ENCODE measurements at regions not wholly inside any gene's neighbourhood (a gene's known extent, or its start where the extent isn't known, plus 50 kb on each side); places are given as distances from the start of the nearest gene placed in this dataset.

- DNase-seq (ENCODE audit: low read depth): no peak
Observed at GRCh38 chr4:187782286-187782824, 213.2 kb upstream of the ZFP42 start.

DNA sequence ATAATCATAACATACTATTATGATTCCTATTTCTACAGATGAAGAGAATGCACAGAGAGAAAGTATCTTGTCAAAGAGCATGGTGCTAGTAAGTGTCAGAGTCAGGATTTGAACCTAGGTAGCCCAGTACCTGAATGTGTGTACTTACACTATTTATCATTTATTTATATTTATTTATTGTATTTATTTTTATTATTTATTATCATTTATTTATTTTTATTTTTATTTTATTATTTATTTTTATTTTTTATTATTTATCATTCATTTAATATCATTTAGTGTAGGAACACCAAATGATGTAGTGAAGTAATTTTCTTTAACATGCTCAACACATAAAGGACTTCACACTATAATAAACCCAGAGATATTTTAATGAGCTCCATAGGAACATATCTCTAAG, 209.4 kb upstream of the ZFP42 start:
- no peak for DNase-seq (ENCODE audit: low read depth)

DNA sequence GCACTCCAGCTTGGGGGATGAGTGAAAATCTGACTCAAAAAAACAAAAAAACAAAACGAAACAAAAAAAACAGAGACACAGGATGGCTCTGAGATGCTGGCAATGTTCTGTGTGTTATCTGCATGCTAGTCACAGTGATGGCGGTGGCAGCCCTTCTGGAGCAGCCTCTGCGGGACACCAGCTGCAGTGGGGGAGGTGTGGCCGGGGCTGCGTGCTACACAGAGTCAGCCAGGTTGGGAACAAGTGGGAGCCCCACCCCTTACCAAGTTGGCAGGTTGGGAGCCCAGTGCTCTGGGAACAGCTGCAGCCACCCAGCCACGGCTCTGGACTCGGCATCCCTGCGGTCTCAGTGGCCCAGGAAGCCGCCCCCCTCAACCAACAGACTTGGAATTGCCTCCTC, 206.5 kb upstream of the ZFP42 start:
- no peak for DNase-seq (ENCODE audit: low read depth)

DNA sequence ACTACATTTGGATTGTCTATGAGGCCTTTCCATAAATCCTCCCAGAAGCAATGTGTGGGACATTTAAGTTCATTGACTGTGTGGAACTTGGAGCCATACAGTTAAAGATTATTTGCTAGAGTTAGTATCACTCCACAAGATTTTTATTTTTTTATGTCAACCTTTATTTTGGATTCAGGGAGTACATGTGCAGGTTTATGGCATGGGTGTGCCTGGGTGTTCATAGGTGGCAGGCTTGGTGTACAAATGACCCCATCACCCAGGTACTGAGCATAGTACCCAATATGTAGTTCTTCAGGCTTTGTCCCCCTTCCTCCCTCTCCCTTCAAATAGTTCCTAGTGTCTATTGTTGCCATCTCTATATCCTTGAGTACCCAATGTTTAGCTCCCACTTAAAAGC, 199.8 kb upstream of the ZFP42 start:
- DNase-seq (ENCODE audit: low read depth): no peak

DNA sequence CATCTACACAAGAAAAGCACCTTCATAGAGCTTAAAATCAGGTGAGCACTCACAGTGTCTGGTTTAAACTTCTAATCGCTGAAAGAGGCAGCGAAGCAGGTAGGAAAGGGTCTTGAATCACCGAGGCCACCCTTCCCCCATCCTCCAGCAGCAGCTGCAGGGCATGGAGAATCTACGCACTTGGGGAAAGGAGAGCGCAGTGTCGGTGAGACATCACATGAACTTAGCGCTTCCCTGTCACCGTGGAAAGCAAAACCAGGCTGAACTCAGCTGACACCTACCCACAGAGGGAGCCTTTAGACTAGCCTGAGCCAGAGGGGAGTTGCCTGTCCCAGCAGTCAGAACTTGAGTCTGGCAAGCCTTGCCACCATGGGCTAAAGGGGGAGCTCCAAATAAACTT, 197.2 kb upstream of the ZFP42 start:
- no peak for DNase-seq (ENCODE audit: low read depth)

DNA sequence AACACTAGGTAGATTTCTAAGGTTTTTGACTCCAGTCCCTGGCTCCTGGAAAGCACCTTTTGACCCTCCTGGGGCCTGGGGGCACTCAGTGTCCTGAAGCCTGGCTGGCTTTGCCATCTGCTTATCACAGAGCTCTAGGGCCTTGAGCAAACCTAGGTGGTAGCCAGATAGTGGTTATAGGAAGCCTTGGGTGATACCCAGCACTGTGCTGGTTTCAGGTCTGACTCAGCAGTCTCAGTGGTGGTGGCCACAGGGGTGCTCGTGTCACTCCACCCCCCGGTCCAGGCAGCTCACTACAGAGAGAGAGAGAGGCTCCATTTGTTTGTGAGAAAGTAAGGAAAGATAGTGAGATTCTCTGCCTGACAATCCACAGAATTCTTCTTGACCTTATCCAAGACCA, 195.8 kb upstream of the ZFP42 start:
- DNase-seq (ENCODE audit: low read depth): no peak

DNA sequence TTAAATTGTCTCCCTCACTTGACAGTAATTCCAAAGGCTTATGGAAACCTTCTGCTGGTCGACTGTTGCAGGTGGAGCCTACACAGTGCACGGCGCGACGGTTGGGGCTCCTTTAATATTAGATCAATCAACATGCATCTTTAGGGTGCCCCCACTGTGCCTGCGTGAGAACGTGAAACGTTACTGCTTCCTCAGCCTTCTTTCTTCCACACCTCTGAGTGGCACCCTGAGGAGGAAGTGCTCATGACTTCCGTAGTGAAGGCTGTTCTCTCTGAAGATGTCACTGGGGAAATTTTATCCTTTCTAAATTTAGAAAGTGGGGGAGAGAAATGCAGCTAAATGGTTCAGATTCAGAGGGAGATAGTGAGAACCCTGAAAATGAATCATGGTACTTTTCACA, 184.0 kb upstream of the ZFP42 start:
- DNase-seq (ENCODE audit: low read depth): no peak

DNA sequence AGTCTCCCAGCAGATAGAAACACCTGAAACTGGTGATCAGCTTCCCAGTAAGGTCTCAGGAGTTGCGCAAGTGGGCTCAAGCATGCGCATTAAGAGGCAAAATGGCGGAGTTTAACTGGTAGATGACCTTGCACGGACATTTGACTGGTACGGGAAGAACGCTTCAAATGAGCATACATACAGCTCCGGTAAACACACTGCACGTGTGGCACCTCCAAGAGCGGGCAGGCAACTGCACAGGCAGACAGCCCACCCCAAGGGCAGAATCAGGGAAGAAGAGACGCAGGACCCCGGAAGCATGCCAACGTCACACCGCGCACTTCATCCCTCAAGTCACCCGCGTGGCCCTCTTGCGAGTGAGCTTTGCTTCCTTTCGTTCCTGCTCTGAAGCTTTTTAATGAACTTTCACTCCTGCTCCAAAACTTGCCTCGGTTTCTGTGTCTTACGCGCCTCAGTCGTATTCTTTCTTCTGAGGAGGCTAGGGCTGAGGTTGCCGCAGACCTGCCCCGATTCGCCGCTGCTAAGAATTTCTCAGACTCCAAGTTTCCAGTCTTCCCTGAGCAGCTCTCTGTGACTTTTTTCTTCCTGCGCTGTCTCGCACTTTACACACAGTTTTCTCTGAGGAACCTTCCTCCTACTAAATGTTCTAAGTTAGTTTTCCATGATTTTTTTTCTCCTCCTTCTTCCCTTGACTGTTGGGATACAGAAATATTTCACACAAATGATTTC, 180.7 kb upstream of the ZFP42 start:
- no peak for DNase-seq (ENCODE audit: low read depth)

DNA sequence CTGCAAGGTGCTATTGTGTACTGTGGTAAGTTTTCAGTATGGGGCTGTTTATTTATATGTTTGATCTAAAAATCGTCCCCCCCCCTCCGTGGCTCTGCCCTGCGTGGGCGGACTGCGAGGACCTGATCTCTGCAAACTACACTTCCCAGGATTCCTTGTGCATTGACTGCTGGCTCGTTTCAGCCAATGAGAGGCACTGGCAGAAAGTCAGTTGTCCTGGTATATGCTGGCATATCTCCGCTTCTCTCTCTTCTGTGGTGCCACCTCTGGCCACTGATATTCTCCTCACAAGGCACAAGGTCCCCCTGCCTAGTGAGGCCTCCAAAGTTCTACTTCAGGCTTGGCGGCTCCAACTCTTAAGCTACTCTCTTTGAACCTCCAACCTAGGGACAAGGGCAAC, 168.8 kb upstream of the ZFP42 start:
- DNase-seq (ENCODE audit: low read depth): no peak

DNA sequence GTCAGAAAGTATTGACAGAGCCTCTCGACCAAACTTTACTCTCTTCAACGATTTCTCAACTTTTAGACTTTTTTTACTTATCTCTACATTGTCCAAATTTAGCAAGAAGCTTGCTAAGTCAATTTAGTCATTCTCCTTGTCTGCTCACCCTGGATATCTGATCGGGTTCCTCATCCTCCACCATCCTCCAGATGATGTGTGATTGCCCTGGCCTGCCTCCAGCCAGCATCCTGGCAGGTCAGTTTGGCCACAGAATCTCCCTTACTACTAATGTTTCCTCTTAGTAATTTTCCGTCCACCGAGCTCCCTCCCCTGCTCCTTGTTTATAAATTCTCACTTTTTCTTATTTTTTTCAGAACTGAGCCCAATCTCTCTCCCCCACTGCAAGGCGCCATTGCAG, 167.9 kb upstream of the ZFP42 start:
- DNase-seq (ENCODE audit: low read depth): peak; percentile 4

DNA sequence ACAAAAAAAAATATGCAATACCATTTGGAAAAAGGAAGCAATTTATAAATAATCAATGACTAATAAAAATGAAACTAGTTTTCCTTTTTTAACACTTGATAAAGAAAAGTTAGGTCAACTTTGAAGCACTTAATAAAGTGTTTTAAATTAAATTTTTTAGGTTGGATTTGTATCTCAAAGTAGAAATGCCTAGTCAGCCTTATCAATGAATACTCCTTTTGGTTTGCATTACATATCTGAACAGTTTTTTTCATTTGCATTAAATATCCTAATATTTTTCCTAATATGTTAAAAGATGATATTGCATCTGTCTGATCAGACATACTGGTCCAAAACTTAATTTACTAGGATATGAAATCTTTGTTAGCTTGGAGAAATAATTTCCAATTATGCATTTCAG, 155.8 kb upstream of the ZFP42 start:
- DNase-seq (ENCODE audit: low read depth): no peak

- DNase-seq (ENCODE audit: low read depth): peak; percentile 4
Observed at GRCh38 chr4:187840814-187841213, 154.8 kb upstream of the ZFP42 start.

DNA sequence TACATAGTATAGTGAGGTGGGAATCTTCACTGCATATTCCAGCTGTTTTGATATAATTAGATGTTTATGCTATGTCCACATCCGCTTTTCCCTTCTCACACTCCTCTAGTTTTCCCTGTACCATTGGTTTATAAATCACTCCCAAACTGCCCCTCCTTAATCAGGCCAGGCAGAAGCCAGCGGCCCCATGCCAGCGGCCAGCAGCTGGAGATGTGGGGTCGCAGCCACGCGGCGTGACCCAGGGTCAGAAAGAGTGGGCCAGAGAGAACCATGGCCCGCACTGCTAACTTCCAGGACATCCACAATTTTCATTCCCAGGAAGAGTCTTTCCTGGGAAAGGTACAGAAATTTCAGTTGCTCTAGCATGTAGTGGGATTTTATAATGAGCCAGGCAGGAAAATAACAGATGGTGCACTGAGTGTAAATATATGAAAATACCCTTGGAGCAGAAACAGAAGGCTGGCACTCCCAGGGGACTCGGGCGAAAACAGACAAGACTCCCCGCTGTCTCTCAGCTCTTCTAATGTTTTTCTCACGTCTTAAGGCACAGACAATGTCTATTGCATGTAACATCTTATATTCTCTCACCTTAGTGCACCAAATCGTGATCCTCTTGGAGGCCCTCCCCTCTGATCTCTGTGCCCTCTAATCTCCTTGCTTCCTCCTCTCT, 145.9 kb upstream of the ZFP42 start:
- no peak for DNase-seq (ENCODE audit: low read depth)

GRCh38 chr4:187865914-187866313, 129.7 kb upstream of the ZFP42 start:
- DNase-seq (ENCODE audit: low read depth): no peak

- no peak for DNase-seq (ENCODE audit: low read depth)
Observed at GRCh38 chr4:187883049-187883448, 112.5 kb upstream of the ZFP42 start.

- no peak for DNase-seq (ENCODE audit: low read depth)
Observed at GRCh38 chr4:187883836-187884475, 111.6 kb upstream of the ZFP42 start.

DNA sequence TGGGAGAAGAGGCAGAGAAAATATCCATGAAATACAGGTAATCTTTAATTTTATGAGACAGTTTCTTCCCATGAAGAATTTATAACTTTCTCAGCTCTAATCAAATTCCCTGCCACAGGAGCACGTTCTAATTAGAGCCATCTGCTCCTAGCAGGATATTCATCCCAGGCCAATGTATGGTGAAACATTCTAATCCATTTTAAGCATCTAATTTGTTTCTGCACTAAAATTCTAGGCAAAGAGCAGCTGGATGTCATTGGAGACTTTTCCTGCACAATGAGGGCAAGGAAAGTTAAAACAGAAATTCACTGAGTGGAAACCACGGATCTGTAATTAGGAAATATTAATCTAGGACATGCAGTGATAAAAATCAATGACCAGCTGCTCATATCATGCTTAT, 107.7 kb upstream of the ZFP42 start:
- no peak for DNase-seq (ENCODE audit: low read depth)

- no peak for DNase-seq (ENCODE audit: low read depth)
Observed at GRCh38 chr4:187889651-187890050, 105.9 kb upstream of the ZFP42 start.

DNA sequence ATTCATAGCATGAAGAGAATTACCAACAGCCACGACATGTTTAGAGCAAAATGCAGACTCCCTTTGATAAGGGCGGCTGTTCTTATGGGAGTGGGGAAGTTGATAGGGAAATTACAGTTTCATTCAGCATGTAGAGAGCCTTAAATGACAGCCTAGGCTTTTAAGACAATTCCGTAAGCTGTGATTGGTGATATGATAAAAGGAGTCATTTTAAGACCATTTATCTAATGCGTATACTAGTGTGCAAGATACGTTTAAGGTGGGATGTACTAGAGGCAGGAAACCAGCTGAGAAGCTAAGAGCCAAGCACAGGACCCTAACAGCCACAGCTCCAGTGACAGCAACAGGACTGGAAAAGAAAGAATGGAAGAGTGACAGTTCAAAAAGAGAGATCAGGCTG, 102.2 kb upstream of the ZFP42 start:
- no peak for DNase-seq (ENCODE audit: low read depth)

DNA sequence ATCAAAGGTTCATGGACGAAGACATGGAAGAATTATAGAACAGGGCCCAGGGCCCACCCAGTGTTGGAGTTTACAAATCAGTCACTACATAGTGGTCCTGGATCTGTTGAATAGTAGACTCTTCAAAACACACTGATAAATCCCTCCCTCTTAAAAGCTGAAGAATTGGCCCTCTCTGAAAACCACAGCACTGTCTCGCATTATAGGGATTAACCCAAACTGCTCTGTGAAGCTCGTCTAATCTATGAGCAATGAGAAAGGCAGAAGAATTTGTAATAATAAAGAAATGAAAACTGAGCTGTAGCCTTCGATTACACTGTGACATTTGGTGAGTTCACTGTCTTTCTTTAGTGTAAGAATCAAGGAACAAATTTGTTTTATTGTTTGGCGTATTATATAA, 92.5 kb upstream of the ZFP42 start:
- DNase-seq (ENCODE audit: low read depth): no peak

- no peak for DNase-seq (ENCODE audit: low read depth)
Observed at GRCh38 chr4:187903700-187904099, 91.9 kb upstream of the ZFP42 start.

- peak; percentile 88 for DNase-seq (ENCODE audit: low read depth)
Observed at GRCh38 chr4:187908079-187908561, 87.5 kb upstream of the ZFP42 start.

DNA sequence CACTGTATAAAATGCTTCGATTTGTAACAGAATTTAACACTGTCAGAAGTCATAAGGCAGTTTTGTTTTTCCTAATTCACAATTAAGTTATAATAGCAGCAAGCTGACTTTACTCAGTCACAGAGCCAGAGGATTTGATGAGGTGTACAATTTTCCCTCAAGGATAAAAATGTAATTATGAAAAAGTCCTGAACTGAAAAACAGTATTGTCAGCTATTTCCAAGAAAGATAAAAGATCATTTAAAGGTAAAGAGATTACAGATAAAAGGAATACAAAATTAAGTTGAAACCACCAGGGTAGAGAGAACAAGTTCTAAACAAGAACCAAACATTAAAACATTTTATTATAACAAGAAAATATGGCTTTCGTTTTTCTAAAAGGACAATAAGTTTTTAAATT, 86.8 kb upstream of the ZFP42 start:
- DNase-seq (ENCODE audit: low read depth): no peak
